ENCODE measurements at regions not wholly inside any gene's neighbourhood (a gene's known extent, or its start where the extent isn't known, plus 50 kb on each side); places are given as distances from the start of the nearest gene placed in this dataset.

- no peak overlapping the region for H3K4me2 ChIP-seq (ENCODE audit: control insufficient read depth, extremely low read depth, insufficient read depth, low read depth, low read length)
- DNase-seq (ENCODE audit: low read depth, low spot score) (no peak), FAIRE-seq (no peak)
- H4K20me1 ChIP-seq (ENCODE audit: control insufficient read depth, extremely low read depth, insufficient read depth, low read length), result no peaks in the 10 kb centered on the region
- no peaks in the 10 kb centered on the region for H3K27me3 ChIP-seq (ENCODE audit: control insufficient read depth, extremely low read depth, insufficient read depth, low read length)
- no peak overlapping the region for H3K27ac ChIP-seq (ENCODE audit: control insufficient read depth, insufficient read depth, low read length)
- no peak for TF ChIP-seq EZH2 (IDR thresholded peaks at IDR 0.05; ENCODE audit: low read length)
- TF ChIP-seq CTCF (optimal IDR thresholded peaks at IDR 0.05 in 1 of 3, IDR thresholded peaks at IDR 0.05 in 1 of 3, conservative IDR thresholded peaks at IDR 0.05 in 1 of 3; ENCODE audit: extremely low read depth in 1 of 3, insufficient read depth in 2 of 3, low read length in 3 of 3), result no peak
- no peak overlapping the region for H3K9ac ChIP-seq (ENCODE audit: control insufficient read depth, extremely low read depth, insufficient read depth, low read length)
- H2AFZ ChIP-seq (ENCODE audit: control insufficient read depth, low read length), result no peak overlapping the region
- H3K4me1 ChIP-seq (ENCODE audit: control insufficient read depth, extremely low read depth, insufficient read depth, low read length), result no peaks in the 10 kb centered on the region
- dilution Hi-C loops (cut with MboI; ENCODE audit: extremely low pct_ligation_motif_present, low sequenced_read_pairs), result no loop called here
- H3K36me3 ChIP-seq (ENCODE audit: control insufficient read depth in 2 of 2, extremely low read depth in 1 of 2, insufficient read depth in 2 of 2, low read length in 2 of 2), result no peaks in the 10 kb centered on the region
- H3K79me2 ChIP-seq (ENCODE audit: control insufficient read depth, insufficient read depth, low read length), result no peaks in the 10 kb centered on the region
- H3K9me1 ChIP-seq (ENCODE audit: control insufficient read depth, extremely low read depth, insufficient read depth, low read length), result no peaks in the 10 kb centered on the region
- H3K4me3 ChIP-seq (ENCODE audit: control insufficient read depth in 2 of 3, extremely low read depth in 1 of 3, insufficient read depth in 2 of 3, low read depth in 1 of 3, low read length in 3 of 3), result no peak overlapping the region
- H3K9me3 ChIP-seq (ENCODE audit: control insufficient read depth, low read depth, low read length), result no peaks in the 10 kb centered on the region
These were observed 329.2 kb upstream of the TSHZ3 start for GRCh38 chr19:31678421-31678820.

- dilution Hi-C loops (cut with MboI; ENCODE audit: extremely low pct_ligation_motif_present, low sequenced_read_pairs), result no loop called here
- Histone ChIP-seq H3K27me3 (ENCODE audit: control insufficient read depth, extremely low read depth, insufficient read depth, low read length) (no peaks in the 10 kb centered on the region), H3K79me2 (ENCODE audit: control insufficient read depth, insufficient read depth, low read length) (no peaks in the 10 kb centered on the region), H3K9me1 (ENCODE audit: control insufficient read depth, extremely low read depth, insufficient read depth, low read length) (no peaks in the 10 kb centered on the region), H3K36me3 (ENCODE audit: control insufficient read depth in 2 of 2, extremely low read depth in 1 of 2, insufficient read depth in 2 of 2, low read length in 2 of 2) (no peaks in the 10 kb centered on the region), H3K9ac (ENCODE audit: control insufficient read depth, extremely low read depth, insufficient read depth, low read length) (no peak overlapping the region), H3K4me1 (ENCODE audit: control insufficient read depth, extremely low read depth, insufficient read depth, low read length) (no peaks in the 10 kb centered on the region), H4K20me1 (ENCODE audit: control insufficient read depth, extremely low read depth, insufficient read depth, low read length) (no peaks in the 10 kb centered on the region), H3K4me2 (ENCODE audit: control insufficient read depth, extremely low read depth, insufficient read depth, low read depth, low read length) (no peak overlapping the region), H2AFZ (ENCODE audit: control insufficient read depth, low read length) (no peak overlapping the region), H3K4me3 (ENCODE audit: control insufficient read depth in 2 of 3, extremely low read depth in 1 of 3, insufficient read depth in 2 of 3, low read depth in 1 of 3, low read length in 3 of 3) (no peak overlapping the region), H3K9me3 (ENCODE audit: control insufficient read depth, low read depth, low read length) (no peaks in the 10 kb centered on the region), H3K27ac (ENCODE audit: control insufficient read depth, insufficient read depth, low read length) (no peak overlapping the region)
- FAIRE-seq, result no peak
- DNase-seq (ENCODE audit: low read depth, low spot score), result no peak
- TF ChIP-seq CTCF (optimal IDR thresholded peaks at IDR 0.05 in 1 of 3, IDR thresholded peaks at IDR 0.05 in 1 of 3, conservative IDR thresholded peaks at IDR 0.05 in 1 of 3; ENCODE audit: extremely low read depth in 1 of 3, insufficient read depth in 2 of 3, low read length in 3 of 3) (no peak), EZH2 (IDR thresholded peaks at IDR 0.05; ENCODE audit: low read length) (no peak)
These were observed 331.9 kb upstream of the TSHZ3 start for GRCh38 chr19:31681121-31681520.

Measured in keratinocyte (primary cell).